ENCODE measurements at regions not wholly inside any gene's neighbourhood (a gene's known extent, or its start where the extent isn't known, plus 50 kb on each side); places are given as distances from the start of the nearest gene placed in this dataset.
"Not testable (repeated sequence)": the region's sequence is repeated elsewhere in the genome, so short reads cannot be mapped to it uniquely, and the experiment has no call there.

GRCh38 chr7:110531186-110531585 is 559.7 kb upstream of the LRRN3 start:
- no peak for DNase-seq

GRCh38 chr7:110534241-110534931 is 556.5 kb upstream of the LRRN3 start:
- DNase-seq = no peak

- DNase-seq = no peak
These were observed 551.7 kb upstream of the LRRN3 start for GRCh38 chr7:110539216-110539615.

- DNase-seq = no peak
These were observed 549.0 kb upstream of the LRRN3 start for GRCh38 chr7:110541962-110542361.

- DNase-seq = no peak
These were observed 546.7 kb upstream of the LRRN3 start for GRCh38 chr7:110544194-110544593.

- DNase-seq = no peak
These were observed 542.6 kb upstream of the LRRN3 start for GRCh38 chr7:110548372-110548771.

GRCh38 chr7:110557136-110557535 is 533.8 kb upstream of the LRRN3 start:
- DNase-seq = no peak

GRCh38 chr7:110563286-110563685 is 527.6 kb upstream of the LRRN3 start:
- DNase-seq = not testable (repeated sequence)

GRCh38 chr7:110564246-110564645 is 526.7 kb upstream of the LRRN3 start:
- DNase-seq = no peak

- no peak for DNase-seq
These were observed 522.5 kb upstream of the LRRN3 start for GRCh38 chr7:110568388-110568787.

- no peak for DNase-seq
These were observed 522.0 kb upstream of the LRRN3 start for GRCh38 chr7:110568932-110569331.

- no peak for DNase-seq
These were observed 521.3 kb upstream of the LRRN3 start for GRCh38 chr7:110569486-110570205.

GRCh38 chr7:110573862-110574528 is 516.9 kb upstream of the LRRN3 start:
- DNase-seq = no peak

GRCh38 chr7:110587294-110587693 is 503.6 kb upstream of the LRRN3 start:
- DNase-seq = no peak

- no peak for DNase-seq
These were observed 500.5 kb upstream of the LRRN3 start for GRCh38 chr7:110590415-110590814.

- no peak for DNase-seq
These were observed 499.6 kb upstream of the LRRN3 start for GRCh38 chr7:110591341-110591740.

- no peak for DNase-seq
These were observed 498.4 kb upstream of the LRRN3 start for GRCh38 chr7:110592557-110592956.

GRCh38 chr7:110593355-110593754 is 497.6 kb upstream of the LRRN3 start:
- no peak for DNase-seq

GRCh38 chr7:110595694-110596093 is 495.2 kb upstream of the LRRN3 start:
- DNase-seq = no peak

GRCh38 chr7:110600956-110601355 is 490.0 kb upstream of the LRRN3 start:
- DNase-seq = no peak

- no peak for DNase-seq
These were observed 489.2 kb upstream of the LRRN3 start for GRCh38 chr7:110601710-110602109.

GRCh38 chr7:110604206-110604605 is 486.7 kb upstream of the LRRN3 start:
- DNase-seq = no peak

GRCh38 chr7:110604885-110605284 is 486.0 kb upstream of the LRRN3 start:
- DNase-seq = no peak
